ENCODE measurements at regions not wholly inside any gene's neighbourhood (a gene's known extent, or its start where the extent isn't known, plus 50 kb on each side); places are given as distances from the start of the nearest gene placed in this dataset.

DNA sequence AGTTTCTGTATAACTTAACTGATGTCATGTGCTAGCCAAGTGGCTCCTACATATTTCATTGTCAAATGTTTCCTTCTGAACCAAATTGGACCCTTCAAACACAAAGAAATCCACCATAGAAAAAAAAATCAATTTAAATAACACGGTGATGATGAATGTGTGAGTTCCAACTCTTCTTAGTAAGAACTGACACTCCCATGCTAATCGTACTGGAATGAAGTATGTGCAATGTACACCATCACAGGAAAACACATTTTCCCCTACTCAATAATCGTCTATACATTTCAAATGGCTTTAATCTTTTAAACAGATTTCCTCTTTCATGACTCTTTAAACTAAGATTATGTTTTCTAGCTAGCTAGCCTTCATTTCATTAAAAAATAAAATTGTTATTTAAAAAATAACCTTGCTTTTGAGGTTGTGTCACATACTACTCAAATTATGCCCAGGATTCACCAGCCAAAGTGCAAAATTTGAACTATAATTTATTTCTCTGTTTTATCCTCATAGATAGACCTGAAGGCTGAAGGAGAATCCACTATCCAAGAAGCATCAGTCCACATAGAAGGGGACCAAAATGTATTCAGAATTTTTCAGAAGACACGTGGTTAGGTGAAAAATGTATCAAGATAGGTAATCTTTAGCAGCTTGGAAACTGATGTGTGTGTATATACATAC lies 131.0 kb upstream of the ITGA1 start:
- no peak for DNase-seq (ENCODE audit: low read depth)
- TF ChIP-seq, protein P1, sequence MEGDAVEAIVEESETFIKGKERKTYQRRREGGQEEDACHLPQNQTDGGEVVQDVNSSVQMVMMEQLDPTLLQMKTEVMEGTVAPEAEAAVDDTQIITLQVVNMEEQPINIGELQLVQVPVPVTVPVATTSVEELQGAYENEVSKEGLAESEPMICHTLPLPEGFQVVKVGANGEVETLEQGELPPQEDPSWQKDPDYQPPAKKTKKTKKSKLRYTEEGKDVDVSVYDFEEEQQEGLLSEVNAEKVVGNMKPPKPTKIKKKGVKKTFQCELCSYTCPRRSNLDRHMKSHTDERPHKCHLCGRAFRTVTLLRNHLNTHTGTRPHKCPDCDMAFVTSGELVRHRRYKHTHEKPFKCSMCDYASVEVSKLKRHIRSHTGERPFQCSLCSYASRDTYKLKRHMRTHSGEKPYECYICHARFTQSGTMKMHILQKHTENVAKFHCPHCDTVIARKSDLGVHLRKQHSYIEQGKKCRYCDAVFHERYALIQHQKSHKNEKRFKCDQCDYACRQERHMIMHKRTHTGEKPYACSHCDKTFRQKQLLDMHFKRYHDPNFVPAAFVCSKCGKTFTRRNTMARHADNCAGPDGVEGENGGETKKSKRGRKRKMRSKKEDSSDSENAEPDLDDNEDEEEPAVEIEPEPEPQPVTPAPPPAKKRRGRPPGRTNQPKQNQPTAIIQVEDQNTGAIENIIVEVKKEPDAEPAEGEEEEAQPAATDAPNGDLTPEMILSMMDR (IDR thresholded peaks at IDR 0.05; ENCODE audit: insufficient read depth, low read depth, low read length): no peak
- no peak overlapping the region for H3K4me3 ChIP-seq (ENCODE audit: low read depth, low read length)

- TF ChIP-seq, protein P1 (IDR thresholded peaks at IDR 0.05; ENCODE audit: insufficient read depth, low read depth, low read length): peak; percentile 41
- DNase-seq (ENCODE audit: low read depth): peak; percentile 61
- no peak overlapping the region for H3K4me3 ChIP-seq (ENCODE audit: low read depth, low read length)
Measured at GRCh38 chr5:52657247-52657645, 130.5 kb upstream of the ITGA1 start.

DNA sequence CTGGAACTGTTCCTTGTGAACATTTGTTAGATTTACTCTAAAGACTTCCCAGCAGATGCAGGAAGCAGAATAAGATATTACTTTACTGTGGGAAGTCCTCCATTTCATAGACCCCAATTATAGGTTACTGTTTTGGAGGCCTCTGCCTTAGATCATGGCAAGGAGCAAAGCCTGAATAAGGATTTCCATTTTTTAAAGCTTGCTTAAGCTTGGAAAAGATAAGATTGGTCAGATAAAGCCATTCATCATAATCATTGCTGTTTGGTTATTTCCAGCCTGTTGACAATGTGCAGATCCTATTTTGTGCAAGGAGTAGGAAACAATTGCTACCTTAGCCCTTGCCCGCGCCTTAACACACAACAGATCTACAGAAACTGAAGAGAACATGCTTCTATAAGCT lies 129.5 kb upstream of the ITGA1 start:
- TF ChIP-seq, protein P1 (IDR thresholded peaks at IDR 0.05; ENCODE audit: insufficient read depth, low read depth, low read length): no peak
- no peak for DNase-seq (ENCODE audit: low read depth)
- no peak overlapping the region for H3K4me3 ChIP-seq (ENCODE audit: low read depth, low read length)

GRCh38 chr5:52660621-52661020 lies 127.1 kb upstream of the ITGA1 start:
- TF ChIP-seq, protein P1 (IDR thresholded peaks at IDR 0.05; ENCODE audit: insufficient read depth, low read depth, low read length): no peak
- H3K4me3 ChIP-seq (ENCODE audit: low read depth, low read length): no peak overlapping the region
- DNase-seq (ENCODE audit: low read depth): no peak

DNA sequence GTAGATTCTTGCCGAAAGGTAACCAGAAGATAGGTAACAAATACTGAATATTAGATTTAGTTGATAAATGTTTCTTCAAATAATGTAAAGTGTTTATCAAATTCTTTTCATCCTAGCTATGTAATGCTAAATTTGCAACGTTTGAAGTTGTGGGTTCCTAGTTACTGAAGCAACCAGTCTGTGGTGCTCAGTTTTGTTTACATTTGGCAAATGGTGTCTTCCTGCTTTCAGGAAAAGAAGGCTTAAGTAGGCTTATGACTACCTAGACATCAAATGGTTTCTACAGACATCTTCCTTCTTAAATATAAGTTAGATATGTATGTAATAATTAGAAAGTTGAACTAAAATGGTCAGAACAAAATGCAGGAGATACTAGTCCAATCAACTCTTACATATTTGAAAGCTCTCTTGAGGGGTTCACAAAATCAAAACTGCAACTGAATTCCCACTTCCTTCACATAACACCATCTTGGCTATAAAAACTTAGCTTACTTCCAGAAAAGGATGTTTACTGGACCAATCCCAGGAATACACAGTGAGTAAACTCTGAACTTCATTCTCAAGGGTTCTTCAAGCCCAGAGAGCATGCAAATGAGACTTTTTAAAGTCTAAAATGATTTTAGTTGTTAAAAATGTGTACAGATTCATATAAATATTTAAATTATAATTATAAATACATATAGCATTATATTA lies 125.7 kb upstream of the ITGA1 start:
- TF ChIP-seq, protein P1 (IDR thresholded peaks at IDR 0.05; ENCODE audit: insufficient read depth, low read depth, low read length): no peak
- no peak overlapping the region for H3K4me3 ChIP-seq (ENCODE audit: low read depth, low read length)
- DNase-seq (ENCODE audit: low read depth): peak; percentile 71

GRCh38 chr5:52665559-52665958 lies 122.2 kb upstream of the ITGA1 start:
- TF ChIP-seq, protein P1 (IDR thresholded peaks at IDR 0.05; ENCODE audit: insufficient read depth, low read depth, low read length): no peak
- peak; percentile 85 for DNase-seq (ENCODE audit: low read depth)
- no peak overlapping the region for H3K4me3 ChIP-seq (ENCODE audit: low read depth, low read length)
